Activated CD8-positive, alpha-beta memory T cell treated with anti-CD3 and anti-CD28 coated beads, Interleukin-2, amount 50 U/mL, for 48 hours (primary cell): ENCODE measurements at regions not wholly inside any gene's neighbourhood (a gene's known extent, or its start where the extent isn't known, plus 50 kb on each side); places are given as distances from the start of the nearest gene placed in this dataset.
"Not testable (repeated sequence)": the region's sequence is repeated elsewhere in the genome, so short reads cannot be mapped to it uniquely, and the experiment has no call there.

Experiments used
- DNase-seq: peaks from one replicate; pipeline ENCODE4 v3.0.0-alpha.2; 2020

GRCh38 chr7:73244782-73245311 lies 63.8 kb downstream of the NSUN5 start:
- DNase-seq: not testable (repeated sequence)

DNA sequence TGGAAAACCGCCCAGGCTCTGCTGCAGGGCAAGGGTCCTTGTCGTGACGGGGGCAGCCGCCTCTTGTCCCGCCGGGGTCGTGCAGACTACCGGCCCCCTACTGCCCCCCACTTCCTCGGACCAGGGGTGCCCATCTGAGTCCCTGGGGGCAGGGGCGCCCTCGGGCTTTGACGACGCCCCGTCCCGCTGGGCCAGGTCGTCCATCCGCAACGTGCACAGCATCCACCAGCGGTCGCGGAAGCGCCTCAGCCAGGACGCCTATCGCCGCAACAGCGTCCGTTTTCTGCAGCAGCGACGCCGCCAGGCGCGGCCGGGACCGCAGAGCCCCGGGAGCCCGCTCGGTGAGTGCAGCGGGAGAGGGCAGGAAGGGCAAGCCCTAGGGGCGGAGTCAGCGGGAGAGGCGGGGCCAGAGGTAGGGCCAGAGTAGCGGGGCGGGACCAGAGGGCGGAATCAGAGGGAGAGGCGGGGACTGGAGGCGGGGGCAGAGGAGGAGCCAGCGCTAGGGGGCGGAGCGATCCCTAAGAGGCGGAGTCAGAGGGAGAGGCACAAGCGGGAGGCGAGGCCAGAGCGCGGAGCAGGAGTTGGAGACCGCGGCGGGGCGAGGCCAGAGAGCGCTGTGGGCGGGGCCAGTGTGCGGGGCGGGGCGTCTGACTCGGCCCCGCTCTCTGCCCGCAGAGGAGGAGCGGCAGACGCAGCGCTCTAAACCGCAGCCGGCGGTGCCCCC lies 73.5 kb downstream of the NSUN5 start:
- peak; percentile 90 for DNase-seq

- DNase-seq: not testable (repeated sequence)
Observed at GRCh38 chr7:73225745-73226144, 82.9 kb downstream of the NSUN5 start.

- DNase-seq: not testable (repeated sequence)
Observed at GRCh38 chr7:73221724-73222123, 86.9 kb downstream of the NSUN5 start.

DNA sequence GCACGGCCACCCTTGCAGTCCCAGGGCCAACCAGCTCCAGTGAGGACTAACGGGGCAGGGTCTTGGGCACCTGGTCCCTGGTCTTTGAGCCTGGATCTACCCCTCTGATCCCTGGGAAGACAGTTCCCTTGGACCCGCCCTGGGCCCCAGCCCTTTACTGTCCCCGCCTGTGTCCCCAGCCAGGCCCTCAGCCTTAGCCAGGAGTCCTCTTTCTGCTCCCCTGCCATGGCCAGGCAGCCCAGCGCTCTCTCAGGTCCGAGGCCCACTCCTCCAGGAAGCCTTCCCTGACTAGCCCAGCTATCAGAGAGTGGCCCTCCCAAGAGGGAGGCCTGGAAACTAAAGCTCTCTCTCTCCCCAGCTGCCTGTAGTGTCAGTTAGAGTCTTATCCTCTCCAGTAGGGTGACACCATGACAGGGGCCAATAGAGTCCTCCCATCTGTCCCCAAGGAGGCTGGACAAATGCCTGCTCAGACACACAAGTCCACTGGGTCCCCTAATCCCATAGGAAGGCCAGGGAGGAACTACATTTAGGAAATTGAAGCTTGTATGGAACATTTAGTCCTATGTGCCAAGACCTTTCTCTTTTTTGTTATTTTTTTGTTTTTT lies 87.8 kb downstream of the NSUN5 start:
- not testable (repeated sequence) for DNase-seq

GRCh38 chr7:73220357-73220756 lies 88.3 kb downstream of the NSUN5 start:
- DNase-seq: not testable (repeated sequence)

DNA sequence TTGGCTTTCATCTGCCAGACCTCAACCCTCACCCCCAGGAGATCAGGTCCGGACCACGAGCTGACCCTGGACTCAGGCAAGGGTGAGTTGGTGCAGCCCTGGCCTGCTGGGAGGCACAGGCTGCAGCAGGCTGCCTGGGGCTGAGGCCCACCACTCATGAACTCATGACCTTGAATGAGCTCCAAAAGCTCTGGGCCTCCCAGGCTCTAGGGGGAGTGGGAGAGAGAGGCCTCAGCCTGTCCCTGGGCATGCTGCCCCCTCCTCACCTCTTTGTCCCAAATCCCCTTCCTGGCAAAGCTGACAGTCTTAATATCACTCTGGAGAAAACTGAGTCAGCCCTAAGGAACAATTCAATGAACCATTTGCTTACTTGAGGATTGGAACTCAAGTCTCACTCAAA lies 89.8 kb downstream of the NSUN5 start:
- DNase-seq: not testable (repeated sequence)

DNA sequence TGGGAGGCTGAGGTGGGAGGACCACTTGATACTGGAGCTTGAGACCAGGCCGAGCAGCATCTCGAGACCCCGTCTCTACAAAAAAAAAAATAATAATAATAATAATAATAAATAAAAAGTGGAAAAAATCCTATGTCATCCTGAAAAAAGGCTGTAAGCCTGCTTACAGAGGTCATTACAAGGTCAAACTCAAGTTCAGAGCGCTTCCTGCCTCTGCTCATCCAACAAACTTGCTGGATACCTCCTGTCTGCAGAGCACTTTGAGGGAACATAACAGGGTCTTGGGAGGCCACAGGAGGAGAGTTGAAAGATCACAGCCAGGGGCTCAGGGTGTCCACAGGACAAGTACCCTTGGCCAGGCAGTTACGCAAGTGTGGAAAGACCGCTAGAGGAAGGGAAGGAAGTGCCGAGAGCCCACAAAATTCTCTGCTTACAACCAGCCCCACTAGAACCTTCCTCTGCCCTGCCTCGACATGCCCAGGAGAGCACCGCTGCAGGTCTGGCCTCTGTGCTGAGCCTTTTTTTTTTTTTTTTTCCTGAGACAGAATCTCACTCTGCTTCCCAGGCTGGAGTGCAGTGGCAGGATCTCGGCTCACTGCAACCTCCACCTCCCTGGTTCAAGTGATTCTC lies 92.5 kb downstream of the NSUN5 start:
- DNase-seq: peak; percentile 26

GRCh38 chr7:73215232-73215631 lies 93.4 kb downstream of the NSUN5 start:
- DNase-seq: not testable (repeated sequence)

DNA sequence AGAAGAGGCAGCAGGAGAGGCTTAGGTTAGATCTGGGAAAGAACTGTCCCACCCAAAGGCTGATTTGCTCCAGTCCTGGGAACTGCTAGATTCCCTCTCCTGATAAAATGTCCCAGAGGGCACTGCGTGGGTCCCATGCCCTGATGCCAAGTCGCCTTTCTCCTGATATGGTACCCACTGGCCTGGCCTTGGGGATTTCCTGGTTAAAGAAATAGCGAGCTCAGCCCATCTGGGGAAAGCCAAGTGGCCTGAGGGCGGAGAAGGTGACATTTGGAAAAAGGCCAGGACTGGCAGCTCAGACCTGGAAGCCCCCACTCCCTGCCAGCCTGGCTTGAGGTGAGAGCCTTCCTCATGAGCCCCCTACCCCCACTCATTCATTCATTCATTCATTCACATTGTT lies 94.2 kb downstream of the NSUN5 start:
- peak; percentile 45 for DNase-seq

- DNase-seq: not testable (repeated sequence)
Observed at GRCh38 chr7:73213076-73213475, 95.5 kb downstream of the NSUN5 start.

DNA sequence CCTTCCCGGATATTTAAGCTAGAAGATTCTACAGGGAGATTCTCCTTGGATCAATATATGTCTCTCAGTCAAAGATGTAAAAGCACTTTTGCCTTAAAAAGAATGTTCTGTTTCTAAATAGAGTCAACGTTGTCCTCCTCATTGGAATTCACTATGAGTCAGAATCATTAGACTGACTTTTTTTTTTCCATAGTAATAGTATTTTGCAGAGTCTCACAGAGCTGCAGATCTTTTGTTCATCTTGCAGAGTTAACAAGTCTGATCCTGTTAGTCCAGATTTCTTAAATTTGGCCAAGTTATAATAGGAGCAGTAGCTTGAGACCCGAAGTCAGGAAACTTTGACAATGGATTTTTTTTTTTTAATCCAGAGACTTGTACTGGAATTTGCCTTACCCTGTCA lies 103.0 kb downstream of the NSUN5 start:
- DNase-seq: not testable (repeated sequence)

DNA sequence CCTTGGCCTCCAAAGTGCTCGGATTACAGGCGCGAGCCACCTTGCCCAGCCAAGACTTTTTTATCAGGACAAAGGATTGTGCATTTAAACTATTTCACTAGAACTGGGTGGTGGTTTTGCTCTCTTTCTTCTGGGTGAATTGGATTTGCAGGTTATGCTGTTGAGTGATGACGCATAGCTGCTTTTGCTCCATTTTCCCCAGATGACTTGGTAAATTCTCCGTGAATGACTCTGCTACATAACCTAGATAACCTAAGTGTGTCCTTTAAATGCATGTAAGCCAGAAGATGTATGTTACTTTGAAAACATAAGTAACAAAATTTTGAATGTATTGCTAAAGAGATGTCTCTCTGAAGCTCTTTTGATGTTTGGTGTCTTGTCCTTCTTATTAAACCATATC lies 103.7 kb downstream of the NSUN5 start:
- not testable (repeated sequence) for DNase-seq

DNA sequence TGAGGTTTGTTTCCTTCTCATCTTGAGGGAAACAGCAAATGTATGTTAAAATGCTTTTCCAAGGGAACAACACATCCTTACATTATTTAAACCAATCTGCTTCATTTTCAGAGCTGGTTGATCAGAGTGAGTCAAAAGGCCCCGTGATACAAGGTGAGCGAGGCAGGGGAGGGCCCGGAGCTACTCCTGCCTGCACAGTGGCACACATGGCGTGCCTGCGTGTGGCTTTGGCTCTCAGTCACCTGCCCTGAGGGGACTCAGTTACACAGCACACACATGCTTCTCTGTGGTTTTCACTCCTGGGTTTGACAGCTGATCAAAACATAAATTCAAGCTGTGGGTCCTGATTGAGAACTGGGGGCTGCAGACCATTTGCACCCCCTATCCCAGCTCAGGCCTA lies 105.3 kb downstream of the NSUN5 start:
- not testable (repeated sequence) for DNase-seq

DNA sequence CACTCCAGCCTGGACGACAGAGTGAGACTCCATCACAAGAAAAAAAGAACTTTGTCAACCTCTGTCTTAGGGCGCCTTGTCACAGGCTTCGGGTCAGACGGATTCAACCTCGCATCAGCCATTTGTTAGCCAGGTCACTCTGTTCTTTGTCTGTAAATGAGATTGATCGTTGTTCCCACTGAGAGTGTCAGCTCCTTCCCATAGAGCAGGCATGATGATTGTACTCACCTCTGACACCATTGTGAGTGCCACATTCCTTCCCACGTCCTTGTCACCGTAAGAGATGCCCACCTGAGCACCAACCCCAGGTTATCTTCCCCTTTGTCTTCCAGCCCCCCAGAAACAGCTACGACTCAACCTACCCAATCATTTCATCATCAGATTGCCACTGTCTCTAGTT lies 107.4 kb downstream of the NSUN5 start:
- DNase-seq: not testable (repeated sequence)

DNA sequence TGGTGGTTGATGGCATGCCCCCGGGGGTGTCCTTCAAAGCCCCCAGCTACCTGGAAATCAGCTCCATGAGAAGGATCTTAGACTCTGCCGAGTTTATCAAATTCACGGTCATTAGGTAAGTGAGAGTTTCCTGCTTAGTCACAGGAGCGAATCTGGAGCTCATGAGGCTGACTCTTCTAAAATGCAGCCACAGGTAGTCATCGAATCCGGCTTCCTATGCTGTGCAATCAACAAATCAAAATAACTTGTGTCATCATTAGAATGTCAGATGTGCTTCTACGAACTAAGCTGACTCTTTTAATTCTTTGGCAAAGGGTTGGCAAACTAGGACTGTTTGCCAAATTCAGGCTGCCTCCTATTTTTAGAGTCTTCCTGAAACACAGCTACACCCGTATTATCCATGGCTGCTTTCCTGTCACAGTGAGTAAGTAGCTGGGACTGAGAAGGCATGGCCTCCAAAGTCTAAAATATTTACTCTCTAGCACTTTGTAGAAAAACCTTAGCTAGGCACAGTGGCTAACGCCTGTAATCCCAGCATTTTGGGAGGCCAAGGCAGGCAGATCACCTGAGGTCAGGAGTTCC lies 108.0 kb downstream of the NSUN5 start:
- DNase-seq: not testable (repeated sequence)

GRCh38 chr7:73193991-73194390 lies 108.2 kb upstream of the SPDYE9 start:
- not testable (repeated sequence) for DNase-seq

GRCh38 chr7:73190483-73191155 lies 104.8 kb upstream of the SPDYE9 start:
- DNase-seq: not testable (repeated sequence)

- not testable (repeated sequence) for DNase-seq
Observed at GRCh38 chr7:73188287-73188686, 102.4 kb upstream of the SPDYE9 start.

GRCh38 chr7:73186589-73187309 lies 100.9 kb upstream of the SPDYE9 start:
- not testable (repeated sequence) for DNase-seq

DNA sequence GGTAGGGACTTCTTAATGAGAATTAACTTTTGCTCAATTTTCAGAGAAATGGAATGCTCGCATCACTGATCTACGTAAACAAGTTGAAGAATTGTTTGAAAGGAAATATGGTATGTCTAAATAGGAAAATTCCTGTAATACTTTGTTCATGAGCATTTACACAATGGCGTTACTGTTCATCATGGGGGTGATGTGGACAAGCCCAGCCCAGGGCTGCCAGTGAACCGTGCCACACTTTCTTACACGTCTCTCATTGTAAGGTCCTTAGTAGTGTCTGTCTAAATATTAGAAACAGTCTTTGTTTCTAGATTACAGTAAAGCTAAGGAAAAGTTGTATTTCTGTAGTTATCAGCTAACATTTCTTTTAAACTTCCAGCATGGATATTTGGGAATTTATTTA lies 91.0 kb upstream of the SPDYE9 start:
- not testable (repeated sequence) for DNase-seq

DNA sequence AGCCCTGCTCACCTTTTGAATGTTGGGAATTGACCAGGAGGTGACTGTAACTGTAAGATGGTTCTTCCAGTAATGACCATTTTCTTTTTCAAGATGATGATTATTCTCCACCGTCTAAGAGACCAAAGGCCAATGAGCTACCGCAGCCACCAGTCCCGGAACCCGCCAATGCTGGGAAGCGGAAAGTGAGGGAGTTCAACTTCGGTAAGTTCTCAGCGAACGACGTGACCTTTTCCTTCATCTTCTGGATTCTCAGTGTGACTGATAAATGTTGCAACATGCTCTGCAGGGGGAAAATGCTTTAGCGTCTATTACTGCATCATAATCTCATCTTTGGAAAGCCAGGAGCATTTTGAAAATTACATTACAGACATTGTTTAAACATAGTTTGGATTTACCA lies 89.5 kb upstream of the SPDYE9 start:
- DNase-seq: not testable (repeated sequence)
